Prostate gland (tissue), 2 donors: ENCODE measurements at regions not wholly inside any gene's neighbourhood (a gene's known extent, or its start where the extent isn't known, plus 50 kb on each side); places are given as distances from the start of the nearest gene placed in this dataset.

Experiments used
- DNase-seq: peaks from one replicate; pipeline ENCODE4 v3.0.0-alpha.2; 2019; ENCODE audit warnings: low spot score
- H3K27ac ChIP-seq, 2 donors: fragments of 200-600 bp; sonication (generic); 2 replicates each; pipeline ENCODE4 v1.5.1; 2017 to 2019
- H3K27me3 ChIP-seq: fragments of 200-600 bp; sonication (generic); replicated peaks from 2 replicates; pipeline ENCODE4 v1.5.1; 2019; ENCODE audit not compliant: insufficient read depth
- H3K36me3 ChIP-seq, 2 donors: fragments of 200-600 bp; sonication (generic); 1 replicate in 1 of 2; 2 replicates in 1 of 2; pipeline versions ENCODE4 v1.5.1 to v1.8.1; 2017 to 2019
- H3K4me1 ChIP-seq: fragments of 200-600 bp; sonication (generic); replicated peaks from 2 replicates; pipeline ENCODE4 v1.5.1; 2019
- H3K4me3 ChIP-seq, 2 donors: fragments of 200-600 bp; sonication (generic); 2 replicates each; pipeline ENCODE4 v1.5.1; 2017 to 2019
- H3K9me3 ChIP-seq: fragments of 200-600 bp; sonication (generic); 2 replicates; pipeline ENCODE4 v1.5.1; 2017
- CTCF ChIP-seq, 4 experiments: fragments of 200-600 bp in 2 of 4; fragments of 450-650 bp in 2 of 4; sonication (generic) in 2 of 4; IDR thresholded peaks; 1 replicate in 3 of 4; 2 replicates in 1 of 4; pipeline ENCODE4 v1.5.1; 2016 to 2019; ENCODE audit warnings: antibody characterized with exemption in 4 of 4, mild to moderate bottlenecking in 2 of 4, moderate library complexity in 2 of 4
- POLR2A ChIP-seq: fragments of 450-650 bp; IDR thresholded peaks from one replicate; pipeline ENCODE4 v1.6.1; 2016; ENCODE audit warnings: antibody characterized with exemption, mild to moderate bottlenecking
- POLR2AphosphoS5 ChIP-seq: sonication (generic); formaldehyde crosslinking; IDR thresholded peaks from one replicate; pipeline ENCODE4 v1.6.1; 2017; ENCODE audit warnings: antibody characterized with exemption
- WGBS: methylation state at CpG from one replicate; pipeline ENCODE4 v1.1.5; 2018; 5-methylcytosine and 5-hydroxymethylcytosine counted together
- intact Hi-C: fragments of 100-400 bp; cut with DNase I; formaldehyde crosslinking; loops from one replicate; pipeline ENCODE4 v1.14.2; 2022

DNA sequence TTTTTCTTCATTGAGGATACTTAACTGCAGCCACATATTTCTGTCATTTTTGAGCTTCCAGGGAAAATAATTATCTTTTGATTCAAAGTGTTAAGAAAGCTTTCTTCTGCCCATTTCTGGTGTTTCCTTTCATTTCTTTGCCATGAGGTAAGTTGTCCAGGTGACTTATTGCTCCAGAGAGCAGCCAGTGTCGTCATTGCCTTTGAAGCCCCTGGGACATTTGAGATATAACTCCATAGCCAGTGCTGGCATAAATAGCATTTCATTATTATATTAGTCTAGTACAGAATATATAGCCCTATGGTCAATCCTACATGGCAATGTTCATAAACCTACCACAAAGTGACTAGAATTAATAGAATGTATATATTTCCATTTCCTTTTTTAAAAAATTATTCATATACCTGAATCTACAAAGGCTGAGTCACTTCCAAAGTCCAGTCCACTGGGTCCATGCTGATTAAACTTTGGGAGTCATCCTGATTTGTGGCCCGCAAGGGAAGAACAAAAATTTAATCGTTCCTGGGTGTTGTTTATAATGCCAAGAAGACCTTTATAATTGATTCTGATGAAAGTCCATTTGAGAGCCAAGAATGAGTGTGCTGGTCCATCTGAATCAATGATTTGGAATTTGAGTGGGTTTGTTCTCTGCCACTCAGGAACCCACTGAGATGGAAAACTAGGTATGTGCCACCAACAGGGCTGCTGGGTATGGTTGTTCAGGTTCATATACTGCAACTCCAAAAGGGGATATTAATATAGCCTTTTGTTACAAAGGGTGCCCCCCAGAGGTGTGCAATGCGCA, 221.8 kb upstream of the PLXNA2 start:
- no peaks in the 10 kb centered on the region for H3K27me3 ChIP-seq
- TF ChIP-seq POLR2AphosphoS5 (no peak), POLR2A (no peak), CTCF (IDR thresholded peaks at IDR 0.05) (no peak)
- no peaks in the 10 kb centered on the region for H3K36me3 ChIP-seq
- intact Hi-C loops: no loop called here
- no peak overlapping the region for H3K4me3 ChIP-seq
- H3K9me3 ChIP-seq: no peaks in the 10 kb centered on the region
- no peak for DNase-seq
- 92% methylated on average over 4 of the region's 4 CpGs for WGBS
- no peaks in the 10 kb centered on the region for H3K4me1 ChIP-seq
- no peak overlapping the region for H3K27ac ChIP-seq

DNA sequence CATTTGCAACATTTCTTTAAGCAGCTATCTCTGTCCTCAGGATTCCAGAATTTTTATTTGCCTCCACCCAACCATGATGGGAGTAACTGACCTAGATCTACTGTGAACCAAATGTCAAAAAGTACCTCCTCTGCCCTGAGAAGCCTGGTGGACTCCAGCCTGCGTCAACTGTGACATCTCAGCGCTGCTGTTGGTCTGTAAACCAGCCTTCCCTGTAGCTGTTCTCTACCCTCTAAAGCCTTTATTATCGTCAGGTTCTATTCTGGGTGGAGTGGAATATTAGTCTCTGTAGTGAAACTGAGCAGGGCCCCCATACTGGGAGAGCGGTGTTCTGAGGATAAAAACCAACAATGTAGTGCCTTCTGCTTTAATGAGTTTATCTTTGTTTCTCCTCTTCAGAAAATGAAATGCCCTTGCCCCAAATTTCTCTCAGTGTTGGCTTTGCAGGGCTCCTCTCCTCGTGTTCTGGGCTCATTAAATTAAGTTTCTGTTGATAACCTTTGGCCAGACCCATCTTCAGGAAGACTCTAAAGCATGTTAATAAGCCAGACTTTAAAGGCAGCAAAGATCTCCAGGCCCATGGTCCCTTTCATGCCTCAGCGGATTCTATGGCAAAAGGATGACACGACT, 223.1 kb upstream of the PLXNA2 start:
- WGBS: 83% methylated on average over 7 of the region's 7 CpGs
- no peak overlapping the region for H3K27ac ChIP-seq
- no peak for TF ChIP-seq POLR2AphosphoS5
- no peak for TF ChIP-seq POLR2A
- no peak overlapping the region for H3K4me3 ChIP-seq
- H3K27me3 ChIP-seq: no peaks in the 10 kb centered on the region
- no peaks in the 10 kb centered on the region for H3K4me1 ChIP-seq
- intact Hi-C loops: no loop called here
- H3K9me3 ChIP-seq: no peaks in the 10 kb centered on the region
- H3K36me3 ChIP-seq: no peaks in the 10 kb centered on the region
- DNase-seq: no peak

- H3K27me3 ChIP-seq: no peaks in the 10 kb centered on the region
- no peaks in the 10 kb centered on the region for H3K9me3 ChIP-seq
- intact Hi-C loops: no loop called here
- H3K36me3 ChIP-seq: no peaks in the 10 kb centered on the region
- 88% methylated on average over 4 of the region's 4 CpGs for WGBS
- DNase-seq: no peak
- H3K4me1 ChIP-seq: no peaks in the 10 kb centered on the region
- H3K27ac ChIP-seq: no peak overlapping the region
- H3K4me3 ChIP-seq: no peak overlapping the region
- no peak for TF ChIP-seq POLR2A
- TF ChIP-seq POLR2AphosphoS5: no peak
- no peak for TF ChIP-seq CTCF (IDR thresholded peaks at IDR 0.05)
Measured at GRCh38 chr1:208475449-208475848, 231.3 kb upstream of the PLXNA2 start.

DNA sequence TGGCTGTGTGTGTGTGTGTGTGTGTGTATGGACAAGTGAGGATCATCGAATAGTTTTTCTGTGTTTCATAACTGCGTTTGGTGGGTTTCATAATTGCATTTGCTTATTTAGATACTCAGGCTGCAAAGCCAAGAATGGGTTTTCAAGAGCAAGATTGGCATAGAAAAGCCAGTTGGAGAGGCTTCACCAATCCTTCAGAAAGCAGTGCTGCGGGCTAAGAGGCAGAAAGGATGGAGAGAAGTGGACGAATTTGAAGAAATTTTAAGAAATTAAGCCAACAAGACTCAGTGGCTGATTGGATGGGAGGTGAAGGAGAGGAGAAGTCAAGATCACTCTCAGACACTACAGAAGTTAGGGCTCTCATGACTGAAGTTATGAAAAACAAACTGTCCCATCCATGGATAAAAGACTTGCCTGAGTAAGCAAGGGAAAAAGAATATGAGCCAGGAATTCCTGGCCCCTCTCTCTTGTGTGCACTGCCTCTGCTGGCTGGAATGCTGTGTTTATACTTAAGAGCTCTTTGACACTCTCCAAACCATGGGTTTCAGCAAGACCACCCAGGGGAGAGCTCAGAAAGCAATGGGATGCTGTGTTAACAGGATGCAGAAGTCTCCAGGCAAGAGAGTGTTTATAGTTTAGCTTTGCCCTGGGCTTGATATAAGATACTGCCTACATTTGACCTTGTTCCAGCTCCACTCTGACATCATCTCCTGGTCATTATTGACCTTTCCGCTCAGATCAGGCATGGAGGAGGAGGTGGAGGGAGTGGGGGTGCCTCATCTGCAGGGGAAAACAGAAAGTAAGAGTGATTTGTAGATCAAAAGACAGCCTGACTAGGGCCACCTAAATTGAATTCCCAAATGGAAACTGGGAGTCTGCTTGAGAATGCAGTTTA, 232.0 kb upstream of the PLXNA2 start:
- Histone ChIP-seq H3K36me3 (no peaks in the 10 kb centered on the region), H3K9me3 (no peaks in the 10 kb centered on the region), H3K27ac (no peak overlapping the region), H3K4me1 (no peaks in the 10 kb centered on the region), H3K4me3 (no peak overlapping the region), H3K27me3 (no peaks in the 10 kb centered on the region)
- TF ChIP-seq POLR2A (no peak), CTCF (IDR thresholded peaks at IDR 0.05) (no peak), POLR2AphosphoS5 (no peak)
- WGBS: 83% methylated on average over 5 of the region's 5 CpGs
- intact Hi-C loops: no loop called here
- no peak for DNase-seq

- no peak overlapping the region for H3K27ac ChIP-seq
- TF ChIP-seq POLR2AphosphoS5 (no peak), CTCF (IDR thresholded peaks at IDR 0.05) (no peak), POLR2A (no peak)
- H3K4me1 ChIP-seq: no peaks in the 10 kb centered on the region
- no peak overlapping the region for H3K4me3 ChIP-seq
- no peaks in the 10 kb centered on the region for H3K27me3 ChIP-seq
- DNase-seq: no peak
- H3K9me3 ChIP-seq: no peaks in the 10 kb centered on the region
- WGBS: 22% methylated on average over 2 of the region's 2 CpGs
- no peaks in the 10 kb centered on the region for H3K36me3 ChIP-seq
- intact Hi-C loops: no loop called here
Measured at GRCh38 chr1:208476846-208477170, 232.6 kb upstream of the PLXNA2 start.
